ENCODE measurements at regions not wholly inside any gene's neighbourhood (a gene's known extent, or its start where the extent isn't known, plus 50 kb on each side); places are given as distances from the start of the nearest gene placed in this dataset.

- ChIA-PET POLR2A (ENCODE audit: partially characterized antibody) (no interaction called here), CTCF (ENCODE audit: partially characterized antibody) (no interaction called here)
- no peak overlapping the region for H2AK5ac ChIP-seq (ENCODE audit: low read depth, low read length)
- H3K9ac ChIP-seq (replicated peaks in 1 of 4; ENCODE audit: extremely low read depth in 1 of 4, low read depth in 3 of 4, low read length in 3 of 4) = no peak overlapping the region
- no peak overlapping the region for H3K4ac ChIP-seq (replicated peaks; ENCODE audit: insufficient read length, low read depth, low read length)
- H3K4me2 ChIP-seq (ENCODE audit: insufficient read depth in 1 of 2, low read depth in 2 of 2, low read length in 2 of 2) = no peak overlapping the region
- no peaks in the 10 kb centered on the region; a peak in 1 of 4 replicates for H3K9me3 ChIP-seq (ENCODE audit: insufficient read depth in 2 of 2, low read depth in 1 of 2, low read length in 1 of 2)
- no peaks in the 10 kb centered on the region for H3K36me3 ChIP-seq (ENCODE audit: control insufficient read depth in 2 of 4, insufficient read depth in 4 of 4, low read length in 3 of 4)
- no peaks in the 10 kb centered on the region for H3K79me1 ChIP-seq (ENCODE audit: low read depth, low read length)
- H2BK120ac ChIP-seq (replicated peaks; ENCODE audit: low read depth, low read length) = no peak overlapping the region
- FAIRE-seq (no peak), DNase-seq (ENCODE audit: low read depth in 1 of 2, low spot score in 2 of 2) (peak in 1 of 2 experiments; percentile 48)
- no peak overlapping the region for H3K23ac ChIP-seq (ENCODE audit: insufficient read length)
- H4K91ac ChIP-seq (replicated peaks; ENCODE audit: insufficient read length, low read length) = no peak overlapping the region
- H3K23me2 ChIP-seq (ENCODE audit: low read depth, low read length) = no peaks in the 10 kb centered on the region
- no peaks in the 10 kb centered on the region for H3K79me2 ChIP-seq (ENCODE audit: control insufficient read depth in 1 of 2, insufficient read depth in 2 of 2, low read length in 2 of 2)
- no peaks in the 10 kb centered on the region for H4K20me1 ChIP-seq (replicated peaks in 1 of 2; ENCODE audit: control insufficient read depth in 1 of 2, insufficient read depth in 2 of 2, low read length in 2 of 2)
- H2BK15ac ChIP-seq (ENCODE audit: low read length) = no peak overlapping the region
- peaks cover 0 to 2% (median 0%) of the 10 kb centered on the region in 4 experiments; a peak in 1 of 7 replicates for H3K4me1 ChIP-seq (replicated peaks in 1 of 4; ENCODE audit: control insufficient read depth in 3 of 4, insufficient read depth in 4 of 4, low read length in 3 of 4)
- H3K18ac ChIP-seq (ENCODE audit: extremely low read depth, low read length) = no peak overlapping the region
- 0 out of 2 replicates have a peak overlapping the region, but pooled peaks have one; percentile 38 for H2AFZ ChIP-seq (ENCODE audit: low read length)
- 90% methylated on average over 15 of the region's 15 CpGs; no CpG with 5 or more reads in 1 of the 2 experiments for whole genome bisulfite sequencing, 2 experiments (ENCODE audit: extremely low coverage in 1 of 2, insufficient coverage in 1 of 2, insufficient read length in 1 of 2, insufficient replicate concordance in 2 of 2, low coverage in 1 of 2, low lambda C conversion rate in 2 of 2, missing lambda C conversion rate in 1 of 2)
- peaks cover 0 to 1% (median 0%) of the 10 kb centered on the region in 4 experiments; a peak in 1 of 7 replicates for H3K27me3 ChIP-seq (replicated peaks in 1 of 4; ENCODE audit: control insufficient read depth in 3 of 4, extremely low read depth in 1 of 4, insufficient read depth in 3 of 4, low read length in 3 of 4)
- H2BK20ac ChIP-seq (ENCODE audit: low read length) = no peak overlapping the region
- H3K4me3 ChIP-seq (ENCODE audit: extremely low read depth in 1 of 4, insufficient read depth in 2 of 4, low read depth in 3 of 4, low read length in 4 of 4) = no peak overlapping the region
- no peak overlapping the region for H2BK5ac ChIP-seq (ENCODE audit: low read depth, low read length)
- H3K14ac ChIP-seq (ENCODE audit: insufficient read length) = no peak overlapping the region
- H4K8ac ChIP-seq (ENCODE audit: extremely low read depth, insufficient read depth, low read length) = 0 out of 2 replicates have a peak overlapping the region, but pooled peaks have one; percentile 39
- H3K27ac ChIP-seq (ENCODE audit: low read depth, low read length) = no peak overlapping the region
- no peak overlapping the region for H4K5ac ChIP-seq (ENCODE audit: insufficient read length, low read depth, low read length)
- TF ChIP-seq NANOG (IDR thresholded peaks at IDR 0.05; ENCODE audit: insufficient read depth, low read depth, low read length, poor library complexity, severe bottlenecking) (no peak), CBX8 (IDR thresholded peaks at IDR 0.05; ENCODE audit: borderline replicate concordance, low read depth, low read length) (no peak), HDAC6 (IDR thresholded peaks at IDR 0.05; ENCODE audit: low read depth, low read length) (no peak), ASH2L (IDR thresholded peaks at IDR 0.05; ENCODE audit: low read length) (peak; percentile 39), KDM1A (IDR thresholded peaks at IDR 0.05; ENCODE audit: borderline replicate concordance, low read length) (no peak)
- peak overlapping the region; percentile 53; the same call in 1 of the 2 replicates for H2BK12ac ChIP-seq (ENCODE audit: low read depth, low read length)
- H3K56ac ChIP-seq (replicated peaks; ENCODE audit: insufficient read length, low read depth, low read length) = no peak overlapping the region
Observed at GRCh38 chr11:35082321-35083180, 56.4 kb upstream of the CD44 start.
